ENCODE measurements at regions not wholly inside any gene's neighbourhood (a gene's known extent, or its start where the extent isn't known, plus 50 kb on each side); places are given as distances from the start of the nearest gene placed in this dataset.

DNA sequence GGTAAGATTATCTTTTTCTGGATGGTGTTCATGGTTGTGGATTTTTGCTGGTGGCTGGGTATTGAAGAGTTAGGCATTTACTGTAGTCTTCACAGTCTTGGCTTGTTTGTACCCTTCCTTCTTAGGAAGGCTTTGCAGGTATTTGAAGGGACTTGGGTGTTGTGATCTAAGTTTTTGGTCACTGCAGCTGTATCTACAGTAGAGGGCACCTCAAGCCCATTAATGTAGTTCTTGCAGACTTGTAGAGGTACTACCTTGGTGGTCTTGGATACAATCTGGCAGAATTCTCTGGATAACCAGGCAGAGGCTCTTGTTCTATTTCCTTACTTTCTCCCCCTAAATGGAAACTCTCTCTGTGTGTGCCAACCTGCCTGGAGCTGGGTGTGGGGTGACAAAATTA, 155.8 kb upstream of the BRINP3 start:
- TF ChIP-seq EZH2 (IDR thresholded peaks at IDR 0.05) (no peak), POLR2AphosphoS5 (IDR thresholded peaks at IDR 0.05; ENCODE audit: borderline replicate concordance, low read depth, low read length) (no peak), FOXP2 (optimal IDR thresholded peaks at IDR 0.05; ENCODE audit: control extremely low read depth, extremely low read length, insufficient read depth) (no peak)
